Erythroblast (primary cell): ENCODE measurements at regions not wholly inside any gene's neighbourhood (a gene's known extent, or its start where the extent isn't known, plus 50 kb on each side); places are given as distances from the start of the nearest gene placed in this dataset.

Experiments
- GATA1 ChIP-seq: IDR thresholded peaks from 2 replicates; pipeline ENCODE4 v1.6.1; 2011; ENCODE audit warnings: low read depth, mild to moderate bottlenecking, control low read depth, low read length, moderate library complexity
- POLR2A ChIP-seq: IDR thresholded peaks from 2 replicates; pipeline ENCODE4 v1.6.1; 2011; ENCODE audit warnings: mild to moderate bottlenecking, low read length

GRCh38 chr11:96753997-96754396 is 364.2 kb downstream of the JRKL start:
- TF ChIP-seq POLR2A (no peak), GATA1 (no peak)
